HG03432 (cell line): ENCODE measurements at regions not wholly inside any gene's neighbourhood (a gene's known extent, or its start where the extent isn't known, plus 50 kb on each side); places are given as distances from the start of the nearest gene placed in this dataset.
"Not testable (repeated sequence)": the region's sequence is repeated elsewhere in the genome, so short reads cannot be mapped to it uniquely, and the experiment has no call there.

Source experiments
- ATAC-seq: cut with Tn5 transposase; IDR thresholded peaks from one replicate; pipeline ENCODE4 v1.9.1; 2021; ENCODE audit warnings: mild to moderate bottlenecking, moderate library complexity; ENCODE audit not compliant: unreplicated experiment

DNA sequence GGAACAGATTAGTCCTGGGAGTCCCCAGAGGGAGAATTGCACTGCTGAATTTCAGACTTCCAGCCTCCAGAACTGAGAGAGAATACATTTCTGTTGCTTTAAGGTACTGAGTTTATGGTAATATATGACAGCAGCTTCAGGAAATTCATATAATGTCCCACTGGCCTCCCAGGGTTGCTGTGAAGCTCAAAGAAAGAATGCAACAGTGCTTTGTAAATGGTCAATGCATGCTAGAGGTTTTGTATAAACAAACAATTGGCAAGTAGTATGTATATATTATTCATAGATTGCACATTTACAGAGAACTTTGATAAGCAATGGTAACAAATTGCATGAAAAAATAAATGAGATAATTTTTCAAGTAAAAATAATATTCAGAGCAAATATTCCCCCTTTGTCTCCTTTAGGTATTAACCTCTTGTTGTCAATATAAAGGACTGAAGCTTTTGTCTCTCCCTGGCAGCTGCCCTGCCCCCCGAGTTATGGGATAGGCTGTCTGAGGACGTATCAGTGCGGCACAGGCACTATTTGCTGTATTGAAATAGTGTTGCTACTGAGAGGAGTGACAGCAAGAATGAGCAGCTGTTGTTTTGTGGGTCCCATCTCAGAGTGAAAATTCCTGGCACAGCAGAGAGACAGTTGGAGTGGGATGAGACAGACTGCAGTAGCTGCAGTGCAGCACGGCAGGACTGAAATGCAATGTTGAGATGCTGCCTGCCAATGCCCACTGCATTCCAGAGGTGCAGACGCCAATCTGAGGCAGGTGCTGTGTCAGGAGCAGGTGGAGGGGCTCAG lies 194.2 kb upstream of the GLRA1 start:
- no peak for ATAC-seq

DNA sequence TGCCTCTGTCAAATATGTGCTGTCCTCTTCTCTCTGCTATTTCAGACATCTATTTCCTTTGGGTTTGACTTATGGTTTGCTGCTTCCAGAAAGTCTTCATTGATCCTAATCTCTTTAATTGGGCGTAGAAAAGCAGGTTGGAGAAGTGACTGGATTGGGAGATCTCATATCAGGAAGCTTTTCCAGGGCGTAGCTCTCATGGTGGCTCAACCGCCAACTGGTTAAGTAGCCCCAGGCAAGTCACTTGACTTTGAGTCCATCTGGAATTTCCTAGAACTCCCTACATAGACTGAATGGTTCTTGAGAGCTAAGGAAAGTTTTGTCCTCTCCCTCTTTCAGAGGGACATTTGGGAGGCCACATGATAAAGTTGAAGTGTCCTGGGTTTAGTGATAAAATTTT lies 192.3 kb upstream of the GLRA1 start:
- ATAC-seq, result no peak

DNA sequence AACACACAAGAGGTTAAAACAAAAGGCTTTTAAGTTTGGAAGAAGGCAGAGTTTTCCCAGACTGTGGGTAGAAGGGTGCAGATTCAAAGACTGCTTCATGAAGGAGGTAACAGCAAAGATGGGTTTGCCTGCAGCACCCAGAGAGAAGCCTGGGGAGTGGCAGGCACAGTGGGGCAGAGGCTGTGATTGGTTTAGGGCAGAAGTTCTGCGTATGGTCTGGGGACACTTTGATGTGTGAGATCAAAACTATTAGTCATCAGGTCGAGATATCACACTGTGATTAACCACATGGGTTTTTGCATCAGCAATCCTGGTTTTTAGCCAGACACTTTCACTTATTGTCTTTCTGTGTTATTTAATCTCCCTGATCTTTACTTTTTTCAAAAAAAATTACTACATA lies 188.8 kb upstream of the GLRA1 start:
- peak; percentile 85 for ATAC-seq

DNA sequence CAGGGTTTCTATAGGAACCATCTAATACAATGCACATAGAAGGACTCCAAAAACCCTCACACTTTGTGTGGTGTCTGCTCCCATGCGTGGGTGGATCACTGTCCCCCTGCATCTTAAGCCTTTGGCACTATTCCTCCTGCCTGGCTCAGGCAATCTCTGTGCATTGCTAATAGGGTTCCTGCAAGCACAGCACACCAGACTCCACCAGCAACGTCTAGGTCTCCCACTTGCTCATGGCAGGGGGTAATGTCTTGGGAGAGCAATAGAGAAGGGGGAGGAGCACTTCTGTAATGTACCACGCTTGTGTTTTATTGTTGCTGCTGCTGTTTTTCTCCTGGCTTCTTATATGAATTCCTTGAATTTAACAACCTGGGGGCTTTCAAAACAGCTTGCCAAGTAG lies 182.6 kb upstream of the GLRA1 start:
- no peak for ATAC-seq

DNA sequence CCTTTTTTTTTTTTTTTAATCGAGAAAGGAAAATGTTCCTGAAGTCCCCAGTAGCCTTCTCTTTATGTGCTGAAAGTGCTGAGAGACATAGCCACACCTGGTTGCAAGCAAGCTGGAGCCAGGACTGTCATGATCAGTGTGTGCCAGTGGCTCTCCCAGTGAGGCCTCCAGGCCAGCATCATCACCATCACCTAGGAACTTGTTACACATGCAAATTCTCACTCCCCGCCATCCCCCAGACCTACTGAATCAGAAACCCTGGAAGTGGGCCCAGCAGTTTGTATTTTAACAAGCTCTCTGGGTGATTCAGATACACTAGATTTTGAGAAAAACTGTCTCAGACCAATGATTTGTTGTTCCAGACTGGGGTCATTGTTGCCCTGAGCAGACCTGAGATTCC lies 181.9 kb upstream of the GLRA1 start:
- no peak for ATAC-seq

DNA sequence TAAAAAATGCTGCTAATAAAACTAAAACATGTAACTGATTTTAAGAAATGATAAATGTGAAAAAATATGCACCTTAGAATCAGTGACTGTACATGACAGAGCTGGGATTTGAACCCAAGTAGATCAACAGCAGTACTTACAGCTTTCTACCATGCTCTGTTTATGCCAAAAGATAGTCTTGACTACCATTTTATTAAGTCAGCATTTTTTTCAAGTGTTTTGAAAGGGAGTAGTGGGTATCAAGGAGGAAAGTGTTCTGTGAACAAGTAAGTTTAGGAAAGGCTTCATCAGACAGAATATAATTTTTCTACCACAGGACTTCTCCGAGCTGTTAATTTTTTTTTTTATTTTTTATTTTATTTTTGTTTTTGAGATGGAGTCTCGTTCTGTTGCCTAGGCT lies 180.4 kb upstream of the GLRA1 start:
- ATAC-seq, result no peak

GRCh38 chr5:152104211-152104610 lies 179.6 kb upstream of the GLRA1 start:
- no peak for ATAC-seq

- not testable (repeated sequence) for ATAC-seq
These were observed 178.3 kb upstream of the GLRA1 start for GRCh38 chr5:152102908-152103307.

- no peak for ATAC-seq
These were observed 177.4 kb upstream of the GLRA1 start for GRCh38 chr5:152102057-152102456.

- no peak for ATAC-seq
These were observed 175.8 kb upstream of the GLRA1 start for GRCh38 chr5:152100462-152100861.

GRCh38 chr5:152097128-152097527 lies 172.5 kb upstream of the GLRA1 start:
- peak; percentile 66 for ATAC-seq

DNA sequence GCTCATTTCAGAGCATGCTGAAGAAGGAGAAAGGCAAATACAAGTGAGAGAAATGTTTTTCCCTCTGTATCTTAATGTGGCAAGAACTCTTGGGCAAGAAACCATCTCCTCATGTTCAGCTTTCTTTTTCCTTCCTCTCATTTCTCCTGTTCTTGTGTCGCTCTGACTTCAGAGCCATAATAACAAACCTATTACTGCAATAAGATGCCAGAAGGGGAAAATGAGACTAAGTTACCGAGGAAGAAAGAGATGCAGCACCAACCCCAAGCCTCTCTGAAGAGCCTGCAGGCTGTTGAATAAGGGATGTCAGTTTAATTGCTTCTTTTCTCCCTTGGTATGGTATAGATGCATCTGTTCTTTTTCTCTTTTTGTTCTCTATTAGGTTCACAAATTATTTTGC lies 170.1 kb upstream of the GLRA1 start:
- no peak for ATAC-seq

DNA sequence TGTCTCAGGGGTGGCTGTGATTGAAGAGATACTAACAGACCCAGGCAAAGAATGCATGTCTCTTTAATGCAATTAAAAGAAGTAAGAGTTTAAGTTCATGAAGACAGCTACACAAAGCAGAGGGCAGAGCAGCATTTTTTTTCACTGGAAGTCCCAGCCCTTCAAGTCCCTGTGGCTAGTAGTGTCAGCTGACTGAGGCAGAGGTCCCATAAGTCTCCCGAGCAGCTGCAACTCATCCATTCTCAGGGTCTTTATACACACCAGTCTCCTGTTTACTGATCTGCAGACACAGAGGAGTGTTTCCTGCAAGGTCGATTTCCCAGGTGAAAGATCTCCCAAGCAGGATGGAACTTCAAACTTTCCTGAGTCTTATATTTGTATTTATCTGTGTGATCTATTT lies 169.4 kb upstream of the GLRA1 start:
- ATAC-seq, result no peak

GRCh38 chr5:152092580-152092979 lies 167.9 kb upstream of the GLRA1 start:
- ATAC-seq, result peak; percentile 68

DNA sequence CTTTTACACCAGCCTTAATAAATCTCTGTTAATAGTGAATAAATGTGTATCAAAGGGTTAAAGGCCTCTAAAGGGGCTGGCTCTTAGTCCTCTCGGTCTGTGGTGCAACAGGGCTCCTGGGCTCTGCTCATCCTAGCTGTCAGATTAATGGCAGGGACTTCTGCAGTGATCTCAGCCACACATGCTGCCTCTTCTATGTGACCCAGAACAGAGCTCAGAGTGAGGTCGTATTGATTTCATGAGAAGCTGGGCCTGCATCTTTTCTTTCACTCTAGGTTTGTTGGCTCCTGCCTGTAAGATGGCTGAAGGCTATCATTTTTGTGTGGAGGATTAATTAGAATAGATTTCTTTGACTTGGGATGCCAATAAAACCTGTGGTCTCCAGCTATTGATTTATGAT lies 165.0 kb upstream of the GLRA1 start:
- ATAC-seq, result no peak

DNA sequence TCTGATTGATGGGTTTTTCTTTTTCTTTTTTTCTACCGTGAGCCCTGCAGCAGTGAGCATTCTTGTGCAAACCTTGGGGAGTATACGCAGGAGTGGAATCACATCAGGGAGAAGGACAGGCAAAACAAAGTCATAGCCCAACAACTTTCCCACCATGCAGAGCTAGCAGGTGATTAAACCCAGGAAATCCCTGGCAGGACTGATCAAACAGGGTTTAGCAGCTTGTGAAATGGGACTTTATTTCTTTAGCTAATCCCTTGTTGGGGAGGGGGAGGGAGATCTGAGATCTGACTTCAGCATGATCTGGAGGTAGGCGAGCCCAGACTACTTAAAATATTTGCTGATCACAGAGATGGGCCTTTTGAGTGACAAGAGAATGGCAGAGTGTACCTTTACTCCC lies 162.0 kb upstream of the GLRA1 start:
- no peak for ATAC-seq

- ATAC-seq, result no peak
These were observed 159.8 kb upstream of the GLRA1 start for GRCh38 chr5:152084476-152084875.

DNA sequence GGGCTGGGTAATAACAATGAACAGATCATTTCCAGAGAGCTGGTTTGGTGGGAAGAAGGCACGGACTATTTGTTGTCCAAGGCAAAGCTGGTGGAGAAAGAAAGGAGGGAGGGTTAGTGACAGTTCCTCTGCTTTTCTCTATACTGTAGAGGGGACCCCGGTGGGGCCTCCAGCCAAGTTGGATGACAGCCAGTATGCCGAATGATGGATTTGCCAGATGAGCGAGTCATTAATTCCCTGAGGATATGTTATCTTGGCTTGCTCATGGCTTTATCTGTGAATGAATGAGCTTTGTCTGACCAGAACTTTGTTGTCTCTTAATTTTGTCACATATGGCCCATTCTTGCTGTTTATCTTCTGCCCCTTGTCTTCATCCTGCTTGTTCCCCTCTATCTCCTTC lies 158.6 kb upstream of the GLRA1 start:
- ATAC-seq, result no peak

- no peak for ATAC-seq
These were observed 147.4 kb upstream of the GLRA1 start for GRCh38 chr5:152072091-152072490.

DNA sequence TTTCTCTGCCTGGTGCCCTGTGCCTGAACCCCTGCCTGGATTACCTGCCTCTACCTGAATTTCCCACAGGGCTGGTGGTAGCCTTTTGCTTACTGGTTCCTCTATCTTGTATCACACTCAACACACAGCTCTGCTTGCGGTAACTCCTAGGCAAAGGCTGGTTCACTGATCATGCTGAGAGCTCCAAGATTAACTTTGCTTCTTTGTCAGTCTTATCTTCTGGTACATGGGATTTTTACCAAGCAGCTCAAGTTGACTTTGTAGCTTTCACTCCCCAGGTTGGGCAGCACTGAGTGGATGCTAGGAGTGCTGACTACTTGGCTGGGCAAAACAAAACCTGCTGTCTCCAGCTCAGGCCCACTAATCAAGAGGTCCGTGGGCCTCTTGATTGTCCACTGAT lies 145.9 kb upstream of the GLRA1 start:
- ATAC-seq, result no peak

DNA sequence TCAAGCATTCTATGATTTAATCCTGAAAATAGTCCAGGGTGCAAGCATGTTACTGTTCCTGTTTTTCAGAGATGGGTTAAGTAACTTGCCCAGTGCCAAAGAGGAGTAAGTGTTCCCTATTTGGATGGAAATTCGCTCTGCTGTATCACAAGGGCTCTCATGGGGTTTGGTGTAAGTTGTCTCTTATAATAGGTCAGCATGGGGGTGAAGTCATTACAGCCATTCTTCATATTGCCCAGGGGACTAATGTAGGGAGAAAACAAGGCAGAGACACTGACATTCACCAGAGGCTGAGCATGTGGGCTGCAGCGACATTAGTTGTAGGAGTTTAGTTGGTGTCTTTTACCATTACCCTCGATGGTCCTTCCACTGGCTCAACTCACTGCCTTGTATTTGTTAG lies 142.1 kb upstream of the GLRA1 start:
- no peak for ATAC-seq

DNA sequence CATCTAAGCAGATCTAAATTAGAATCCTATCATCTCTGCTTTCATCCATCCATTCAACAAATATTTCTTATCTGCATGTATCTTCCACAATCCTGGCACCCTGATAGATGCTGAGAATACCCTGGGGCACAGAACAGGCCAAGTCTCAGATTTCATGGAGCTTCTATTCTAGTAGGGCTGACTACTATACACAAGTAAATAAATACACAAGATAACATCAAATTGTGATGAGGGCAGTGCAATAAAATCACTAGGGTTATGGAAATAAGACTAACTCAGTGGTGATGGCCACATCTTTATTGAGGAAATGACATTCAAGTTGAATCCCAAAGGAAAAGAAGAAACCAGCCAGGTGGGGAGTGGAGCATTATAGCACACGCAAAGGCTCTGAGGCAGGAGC lies 138.4 kb upstream of the GLRA1 start:
- ATAC-seq, result no peak

GRCh38 chr5:152061095-152061494 lies 136.4 kb upstream of the GLRA1 start:
- ATAC-seq, result peak; percentile 65
